WTC11 (cell line): ENCODE measurements at regions not wholly inside any gene's neighbourhood (a gene's known extent, or its start where the extent isn't known, plus 50 kb on each side); places are given as distances from the start of the nearest gene placed in this dataset.
"Not testable (repeated sequence)": the region's sequence is repeated elsewhere in the genome, so short reads cannot be mapped to it uniquely, and the experiment has no call there.

Experiments
- ATF2 ChIP-seq: sonication (generic); formaldehyde crosslinking; IDR thresholded peaks from 2 replicates; pipeline ENCODE4 v1.8.1; 2022; ENCODE audit warnings: low read depth, missing genetic modification reagents, borderline replicate concordance
- CBFB ChIP-seq: sonication (generic); formaldehyde crosslinking; IDR thresholded peaks from 2 replicates; pipeline ENCODE4 v1.8.1; 2022; ENCODE audit warnings: mild to moderate bottlenecking, low read depth, missing genetic modification reagents
- E2F1 ChIP-seq: sonication (generic); formaldehyde crosslinking; IDR thresholded peaks from 2 replicates; pipeline ENCODE4 v1.8.0; 2022; ENCODE audit warnings: mild to moderate bottlenecking, missing genetic modification reagents
- EMX1 ChIP-seq: fragments of 250-450 bp; sonication (Bioruptor Pico); IDR thresholded peaks from 2 replicates; pipeline ENCODE4 v1.8.0; 2021; ENCODE audit warnings: mild to moderate bottlenecking
- FOXJ3 ChIP-seq: sonication (generic); formaldehyde crosslinking; IDR thresholded peaks from 2 replicates; pipeline ENCODE4 v1.9.0; 2021; ENCODE audit warnings: missing genetic modification reagents, mild to moderate bottlenecking, borderline replicate concordance
- SMAD3 ChIP-seq: sonication (generic); formaldehyde crosslinking; IDR thresholded peaks from 2 replicates; pipeline ENCODE4 v1.8.0; 2022; ENCODE audit warnings: missing genetic modification reagents, mild to moderate bottlenecking, borderline replicate concordance
- SMAD4 ChIP-seq: sonication (generic); formaldehyde crosslinking; IDR thresholded peaks from 2 replicates; pipeline ENCODE4 v1.8.0; 2022; ENCODE audit warnings: mild to moderate bottlenecking, missing genetic modification reagents
- TCF7 ChIP-seq: sonication (generic); formaldehyde crosslinking; IDR thresholded peaks from 2 replicates; pipeline ENCODE4 v1.8.0; 2022; ENCODE audit warnings: mild to moderate bottlenecking, low read depth, missing genetic modification reagents, moderate library complexity
- TEAD4 ChIP-seq: sonication (generic); formaldehyde crosslinking; IDR thresholded peaks from 2 replicates; pipeline ENCODE4 v1.8.0; 2022; ENCODE audit warnings: mild to moderate bottlenecking, missing genetic modification reagents
- TF ChIP-seq, protein P1 (sequence below): sonication (generic); formaldehyde crosslinking; IDR thresholded peaks from 2 replicates; pipeline ENCODE4 v1.8.0; 2022; ENCODE audit warnings: mild to moderate bottlenecking, missing genetic modification reagents
- TF ChIP-seq, protein P2 (sequence below): fragments of 200-600 bp; IDR thresholded peaks from 2 replicates; pipeline ENCODE4 v1.8.0; 2022; ENCODE audit warnings: antibody characterized with exemption
- TF ChIP-seq, protein P3 (sequence below): sonication (generic); formaldehyde crosslinking; IDR thresholded peaks from 2 replicates; pipeline ENCODE4 v1.8.0; 2022; ENCODE audit warnings: mild to moderate bottlenecking, missing genetic modification reagents
- TF ChIP-seq, protein P4 (sequence below): sonication (generic); formaldehyde crosslinking; IDR thresholded peaks from 2 replicates; pipeline ENCODE4 v1.8.1; 2023; ENCODE audit warnings: mild to moderate bottlenecking, missing genetic modification reagents, borderline replicate concordance

GRCh38 chr12:5290368-5290767 lies 141.5 kb upstream of the NTF3 start:
- not testable (repeated sequence) for TF ChIP-seq CBFB (CRISPR knock-in tag); SMAD4 (CRISPR knock-in tag); TCF7 (CRISPR knock-in tag); E2F1; TEAD4 (CRISPR knock-in tag); SMAD3; ATF2 (CRISPR knock-in tag); EMX1 (CRISPR knock-in tag); FOXJ3
- TF ChIP-seq, protein P1, sequence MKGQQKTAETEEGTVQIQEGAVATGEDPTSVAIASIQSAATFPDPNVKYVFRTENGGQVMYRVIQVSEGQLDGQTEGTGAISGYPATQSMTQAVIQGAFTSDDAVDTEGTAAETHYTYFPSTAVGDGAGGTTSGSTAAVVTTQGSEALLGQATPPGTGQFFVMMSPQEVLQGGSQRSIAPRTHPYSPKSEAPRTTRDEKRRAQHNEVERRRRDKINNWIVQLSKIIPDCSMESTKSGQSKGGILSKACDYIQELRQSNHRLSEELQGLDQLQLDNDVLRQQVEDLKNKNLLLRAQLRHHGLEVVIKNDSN (CRISPR knock-in tag), result not testable (repeated sequence)
- TF ChIP-seq, protein P2, sequence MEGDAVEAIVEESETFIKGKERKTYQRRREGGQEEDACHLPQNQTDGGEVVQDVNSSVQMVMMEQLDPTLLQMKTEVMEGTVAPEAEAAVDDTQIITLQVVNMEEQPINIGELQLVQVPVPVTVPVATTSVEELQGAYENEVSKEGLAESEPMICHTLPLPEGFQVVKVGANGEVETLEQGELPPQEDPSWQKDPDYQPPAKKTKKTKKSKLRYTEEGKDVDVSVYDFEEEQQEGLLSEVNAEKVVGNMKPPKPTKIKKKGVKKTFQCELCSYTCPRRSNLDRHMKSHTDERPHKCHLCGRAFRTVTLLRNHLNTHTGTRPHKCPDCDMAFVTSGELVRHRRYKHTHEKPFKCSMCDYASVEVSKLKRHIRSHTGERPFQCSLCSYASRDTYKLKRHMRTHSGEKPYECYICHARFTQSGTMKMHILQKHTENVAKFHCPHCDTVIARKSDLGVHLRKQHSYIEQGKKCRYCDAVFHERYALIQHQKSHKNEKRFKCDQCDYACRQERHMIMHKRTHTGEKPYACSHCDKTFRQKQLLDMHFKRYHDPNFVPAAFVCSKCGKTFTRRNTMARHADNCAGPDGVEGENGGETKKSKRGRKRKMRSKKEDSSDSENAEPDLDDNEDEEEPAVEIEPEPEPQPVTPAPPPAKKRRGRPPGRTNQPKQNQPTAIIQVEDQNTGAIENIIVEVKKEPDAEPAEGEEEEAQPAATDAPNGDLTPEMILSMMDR, result not testable (repeated sequence)
- TF ChIP-seq, protein P3, sequence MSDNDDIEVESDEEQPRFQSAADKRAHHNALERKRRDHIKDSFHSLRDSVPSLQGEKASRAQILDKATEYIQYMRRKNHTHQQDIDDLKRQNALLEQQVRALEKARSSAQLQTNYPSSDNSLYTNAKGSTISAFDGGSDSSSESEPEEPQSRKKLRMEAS (CRISPR knock-in tag), result not testable (repeated sequence)
- TF ChIP-seq, protein P4, sequence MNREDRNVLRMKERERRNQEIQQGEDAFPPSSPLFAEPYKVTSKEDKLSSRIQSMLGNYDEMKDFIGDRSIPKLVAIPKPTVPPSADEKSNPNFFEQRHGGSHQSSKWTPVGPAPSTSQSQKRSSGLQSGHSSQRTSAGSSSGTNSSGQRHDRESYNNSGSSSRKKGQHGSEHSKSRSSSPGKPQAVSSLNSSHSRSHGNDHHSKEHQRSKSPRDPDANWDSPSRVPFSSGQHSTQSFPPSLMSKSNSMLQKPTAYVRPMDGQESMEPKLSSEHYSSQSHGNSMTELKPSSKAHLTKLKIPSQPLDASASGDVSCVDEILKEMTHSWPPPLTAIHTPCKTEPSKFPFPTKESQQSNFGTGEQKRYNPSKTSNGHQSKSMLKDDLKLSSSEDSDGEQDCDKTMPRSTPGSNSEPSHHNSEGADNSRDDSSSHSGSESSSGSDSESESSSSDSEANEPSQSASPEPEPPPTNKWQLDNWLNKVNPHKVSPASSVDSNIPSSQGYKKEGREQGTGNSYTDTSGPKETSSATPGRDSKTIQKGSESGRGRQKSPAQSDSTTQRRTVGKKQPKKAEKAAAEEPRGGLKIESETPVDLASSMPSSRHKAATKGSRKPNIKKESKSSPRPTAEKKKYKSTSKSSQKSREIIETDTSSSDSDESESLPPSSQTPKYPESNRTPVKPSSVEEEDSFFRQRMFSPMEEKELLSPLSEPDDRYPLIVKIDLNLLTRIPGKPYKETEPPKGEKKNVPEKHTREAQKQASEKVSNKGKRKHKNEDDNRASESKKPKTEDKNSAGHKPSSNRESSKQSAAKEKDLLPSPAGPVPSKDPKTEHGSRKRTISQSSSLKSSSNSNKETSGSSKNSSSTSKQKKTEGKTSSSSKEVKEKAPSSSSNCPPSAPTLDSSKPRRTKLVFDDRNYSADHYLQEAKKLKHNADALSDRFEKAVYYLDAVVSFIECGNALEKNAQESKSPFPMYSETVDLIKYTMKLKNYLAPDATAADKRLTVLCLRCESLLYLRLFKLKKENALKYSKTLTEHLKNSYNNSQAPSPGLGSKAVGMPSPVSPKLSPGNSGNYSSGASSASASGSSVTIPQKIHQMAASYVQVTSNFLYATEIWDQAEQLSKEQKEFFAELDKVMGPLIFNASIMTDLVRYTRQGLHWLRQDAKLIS (CRISPR knock-in tag), result not testable (repeated sequence)
